IMR-90 (cell line): ENCODE measurements at regions not wholly inside any gene's neighbourhood (a gene's known extent, or its start where the extent isn't known, plus 50 kb on each side); places are given as distances from the start of the nearest gene placed in this dataset.

Source experiments
- ATAC-seq: fragments of 200-7000 bp; cut with Tn5 transposase; 2 replicates; pipeline ENCODE4 v1.9.1; 2020; ENCODE audit warnings: low read depth, mild to moderate bottlenecking, moderate library complexity
- BruUV-seq: library from RNA; stranded (reverse); fragments of 400-500 nt; replicated peaks from 2 replicates; lab custom pipeline; 2021; lab: Mats Ljungman, UMichigan
- CTCF ChIA-PET: fragments of 300-600 bp; formaldehyde crosslinking; extraction: SDS; loops from one replicate; lab custom pipeline; 2021; ENCODE audit warnings: antibody characterized with exemption; lab: Yijun Ruan, JAX
- POLR2A ChIA-PET: fragments of 300-600 bp; sonication (Branson Sonifier 250); formaldehyde crosslinking; loops from one replicate; lab custom pipeline; 2022; ENCODE audit warnings: antibody characterized with exemption; ENCODE audit not compliant: unreplicated experiment; lab: Charles Lee
- DNase-seq: peaks from one replicate; pipeline ENCODE4 v3.0.0; 2013
- H2AFZ ChIP-seq: replicated peaks from 2 replicates; pipeline ENCODE3; 2013; ENCODE audit warnings: low read length, mild to moderate bottlenecking; ENCODE audit not compliant: poor library complexity
- H2AK5ac ChIP-seq: 2 replicates; pipeline ENCODE4 v1.6.1; 2013; ENCODE audit warnings: low read depth, low read length, inconsistent platforms
- H2AK9ac ChIP-seq: replicated peaks from 2 replicates; pipeline ENCODE3; 2013; ENCODE audit warnings: mild to moderate bottlenecking, low read depth, low read length, moderate library complexity; ENCODE audit not compliant: poor library complexity
- H2BK120ac ChIP-seq: 2 replicates; pipeline ENCODE4 v1.6.1; 2013; ENCODE audit warnings: low read depth, low read length, inconsistent platforms
- H2BK15ac ChIP-seq: 3 replicates; pipeline ENCODE4 v1.6.1; 2013; ENCODE audit warnings: low read depth, low read length, inconsistent platforms
- H2BK20ac ChIP-seq: 2 replicates; pipeline ENCODE4 v1.6.1; 2013; ENCODE audit warnings: low read depth, mild to moderate bottlenecking, inconsistent platforms, low read length, moderate library complexity
- H2BK5ac ChIP-seq: 2 replicates; pipeline ENCODE4 v1.6.1; 2013; ENCODE audit warnings: mild to moderate bottlenecking, low read depth, low read length, inconsistent platforms; ENCODE audit not compliant: poor library complexity, severe bottlenecking
- H3K14ac ChIP-seq: replicated peaks from 2 replicates; pipeline ENCODE4 v1.6.1; 2013; ENCODE audit warnings: low read depth, low read length, inconsistent platforms
- H3K18ac ChIP-seq: 2 replicates; pipeline ENCODE4 v1.6.1; 2013; ENCODE audit warnings: low read depth, low read length, control low read depth
- H3K23ac ChIP-seq: 2 replicates; pipeline ENCODE4 v1.6.1; 2013; ENCODE audit warnings: low read depth, low read length, inconsistent platforms
- H3K27ac ChIP-seq: 2 replicates; pipeline ENCODE4 v1.5.1; 2013; ENCODE audit warnings: mild to moderate bottlenecking, control low read depth, low read length; ENCODE audit not compliant: insufficient read depth
- H3K27me3 ChIP-seq: 2 replicates; pipeline ENCODE4 v1.6.1; 2013; ENCODE audit warnings: low read length; ENCODE audit not compliant: control insufficient read depth, insufficient read depth
- H3K36me3 ChIP-seq: 2 replicates; pipeline ENCODE4 v1.6.1; 2013; ENCODE audit warnings: low read length, mixed read lengths; ENCODE audit not compliant: control insufficient read depth, insufficient read depth
- H3K4ac ChIP-seq: 2 replicates; pipeline ENCODE4 v1.6.1; 2013; ENCODE audit warnings: low read depth, low read length, inconsistent platforms
- H3K4me1 ChIP-seq: 2 replicates; pipeline ENCODE4 v1.6.1; 2013; ENCODE audit warnings: low read length, mixed read lengths; ENCODE audit not compliant: control insufficient read depth, insufficient read depth
- H3K4me2 ChIP-seq: 2 replicates; pipeline ENCODE4 v1.6.1; 2013; ENCODE audit warnings: low read depth, mild to moderate bottlenecking, control low read depth, low read length, moderate library complexity
- H3K4me3 ChIP-seq: 2 replicates; pipeline ENCODE4 v1.5.1; 2013; ENCODE audit warnings: low read depth, mild to moderate bottlenecking, control low read depth, low read length, moderate library complexity; ENCODE audit not compliant: insufficient read depth
- H3K56ac ChIP-seq: 2 replicates; pipeline ENCODE4 v1.6.1; 2013; ENCODE audit warnings: low read length, inconsistent platforms; ENCODE audit not compliant: insufficient read depth; ENCODE audit errors: extremely low read depth
- H3K79me1 ChIP-seq, 2 experiments: 2 replicates each; pipeline ENCODE4 v1.6.1; 2013; ENCODE audit warnings: low read length in 2 of 2, inconsistent platforms in 1 of 2, low read depth in 1 of 2
- H3K9ac ChIP-seq: 2 replicates; pipeline ENCODE4 v1.6.1; 2013; ENCODE audit warnings: low read depth, low read length, control low read depth
- H3K9me1 ChIP-seq: 2 replicates; pipeline ENCODE4 v1.6.1; 2013; ENCODE audit warnings: low read length, inconsistent platforms; ENCODE audit not compliant: insufficient read depth
- H3K9me3 ChIP-seq: 2 replicates; pipeline ENCODE4 v1.6.1; 2013; ENCODE audit warnings: low read length; ENCODE audit not compliant: control insufficient read depth, insufficient read depth
- H4K20me1 ChIP-seq: 2 replicates; pipeline ENCODE4 v1.6.1; 2013; ENCODE audit warnings: low read length, inconsistent platforms; ENCODE audit not compliant: insufficient read depth
- H4K5ac ChIP-seq: 2 replicates; pipeline ENCODE4 v1.6.1; 2013; ENCODE audit warnings: mild to moderate bottlenecking, low read depth, low read length, control low read depth
- H4K8ac ChIP-seq, 2 experiments: 2 replicates each; pipeline ENCODE4 v1.6.1; 2013; ENCODE audit warnings: low read depth in 2 of 2, low read length in 2 of 2, control low read depth in 1 of 2, inconsistent platforms in 1 of 2
- H4K91ac ChIP-seq: 2 replicates; pipeline ENCODE4 v1.6.1; 2013; ENCODE audit warnings: low read depth, low read length, inconsistent platforms; ENCODE audit not compliant: insufficient read depth
- POLR2A ChIP-seq: IDR thresholded peaks from 2 replicates; pipeline ENCODE4 v1.6.1; 2012; ENCODE audit warnings: mild to moderate bottlenecking, low read depth, low read length
- WGBS, 2 experiments: methylation state at CpG; one replicate each; pipeline versions ENCODE4 v1.1.5 to v1.1.7; 2013; ENCODE audit warnings: missing lambda C conversion rate in 2 of 2; ENCODE audit not compliant: insufficient read length in 1 of 2; ENCODE audit errors: extremely low coverage in 2 of 2; 5-methylcytosine and 5-hydroxymethylcytosine counted together
- dilution Hi-C: fragments of 300-500 bp; cut with HindIII; formaldehyde crosslinking; loops from one replicate; pipeline ENCODE4 v1.14.3; 2018; ENCODE audit warnings: low sequenced_read_pairs; ENCODE audit not compliant: unreplicated experiment
- in situ Hi-C: fragments of 300-500 bp; cut with MboI; formaldehyde crosslinking; loops from 3 replicates; pipeline ENCODE4 v1.14.3; 2019; ENCODE audit warnings: low sequenced_read_pairs, inconsistent platforms, mixed read lengths
- intact Hi-C: fragments of 100-400 bp; cut with micrococcal nuclease; formaldehyde crosslinking; loops from 2 replicates; pipeline ENCODE4 v1.10.0; 2022

GRCh38 chr10:120387326-120387725 is 69.7 kb upstream of the PLPP4 start:
- no CpG with 5 or more reads among the region's 2 CpGs for WGBS, 2 experiments
- TF ChIP-seq POLR2A = no peak
- no peaks in the 10 kb centered on the region for H3K27me3 ChIP-seq
- H3K4me1 ChIP-seq = no peaks in the 10 kb centered on the region
- dilution Hi-C loops = no loop called here
- H2BK20ac ChIP-seq = no peak overlapping the region
- H3K18ac ChIP-seq = no peak overlapping the region
- H3K14ac ChIP-seq = no peak overlapping the region
- ATAC-seq (no peak), DNase-seq (no peak)
- no peaks in the 10 kb centered on the region for H3K79me1 ChIP-seq
- H2BK15ac ChIP-seq = no peak overlapping the region
- H3K4ac ChIP-seq = no peak overlapping the region
- H4K5ac ChIP-seq = no peak overlapping the region
- H2BK5ac ChIP-seq = no peak overlapping the region
- H4K91ac ChIP-seq = no peak overlapping the region
- no peaks in the 10 kb centered on the region for H4K20me1 ChIP-seq
- no peak overlapping the region for H2AFZ ChIP-seq
- H3K4me3 ChIP-seq = no peak overlapping the region
- no TSS peak for BruUV-seq
- H3K4me2 ChIP-seq = no peak overlapping the region; the same call in 1 of the 2 replicates
- H2AK5ac ChIP-seq = no peak overlapping the region
- H4K8ac ChIP-seq = no peak overlapping the region
- no peak overlapping the region for H3K56ac ChIP-seq
- intact Hi-C loops = no loop called here
- H3K9me3 ChIP-seq = peaks cover 19% of the 10 kb centered on the region; the same call in 1 of the 2 replicates
- no peaks in the 10 kb centered on the region for H3K9me1 ChIP-seq
- no peak overlapping the region for H3K9ac ChIP-seq
- no peak overlapping the region for H3K23ac ChIP-seq
- in situ Hi-C loops = no loop called here
- no peaks in the 10 kb centered on the region for H3K36me3 ChIP-seq
- H3K27ac ChIP-seq = no peak overlapping the region
- ChIA-PET POLR2A (no interaction called here), CTCF (no interaction called here)
- H2BK120ac ChIP-seq = no peak overlapping the region
- no peak overlapping the region for H2AK9ac ChIP-seq
